Duodenal mucosa (tissue), 2 donors: ENCODE measurements at regions not wholly inside any gene's neighbourhood (a gene's known extent, or its start where the extent isn't known, plus 50 kb on each side); places are given as distances from the start of the nearest gene placed in this dataset.

Experiments
- H3K27ac ChIP-seq: one replicate; pipeline ENCODE4 v1.7.0; 2013; ENCODE audit warnings: low read depth, low read length
- H3K27me3 ChIP-seq, 2 donors: one replicate each; pipeline ENCODE4 v1.7.0; 2013; ENCODE audit warnings: low read length in 2 of 2, control low read depth in 1 of 2; ENCODE audit not compliant: insufficient read depth in 2 of 2, control insufficient read depth in 1 of 2
- H3K36me3 ChIP-seq, 2 donors: one replicate each; pipeline ENCODE4 v1.7.0; 2013; ENCODE audit warnings: low read length in 2 of 2, control low read depth in 1 of 2; ENCODE audit not compliant: insufficient read depth in 2 of 2, control insufficient read depth in 1 of 2
- H3K4me1 ChIP-seq, 2 donors: one replicate each; pipeline ENCODE4 v1.7.0; 2013; ENCODE audit warnings: low read length in 2 of 2, control low read depth in 1 of 2; ENCODE audit not compliant: insufficient read depth in 2 of 2, control insufficient read depth in 1 of 2
- H3K4me3 ChIP-seq, 2 donors: one replicate each; pipeline ENCODE4 v1.7.0; 2013; ENCODE audit warnings: low read length in 2 of 2, low read depth in 1 of 2
- H3K9ac ChIP-seq, 2 donors: one replicate each; pipeline ENCODE4 v1.7.0; 2013; ENCODE audit warnings: low read length in 2 of 2, low read depth in 1 of 2
- H3K9me3 ChIP-seq, 2 donors: one replicate each; pipeline ENCODE4 v1.7.0; 2013; ENCODE audit warnings: low read length in 2 of 2, control low read depth in 1 of 2; ENCODE audit not compliant: control insufficient read depth in 1 of 2

DNA sequence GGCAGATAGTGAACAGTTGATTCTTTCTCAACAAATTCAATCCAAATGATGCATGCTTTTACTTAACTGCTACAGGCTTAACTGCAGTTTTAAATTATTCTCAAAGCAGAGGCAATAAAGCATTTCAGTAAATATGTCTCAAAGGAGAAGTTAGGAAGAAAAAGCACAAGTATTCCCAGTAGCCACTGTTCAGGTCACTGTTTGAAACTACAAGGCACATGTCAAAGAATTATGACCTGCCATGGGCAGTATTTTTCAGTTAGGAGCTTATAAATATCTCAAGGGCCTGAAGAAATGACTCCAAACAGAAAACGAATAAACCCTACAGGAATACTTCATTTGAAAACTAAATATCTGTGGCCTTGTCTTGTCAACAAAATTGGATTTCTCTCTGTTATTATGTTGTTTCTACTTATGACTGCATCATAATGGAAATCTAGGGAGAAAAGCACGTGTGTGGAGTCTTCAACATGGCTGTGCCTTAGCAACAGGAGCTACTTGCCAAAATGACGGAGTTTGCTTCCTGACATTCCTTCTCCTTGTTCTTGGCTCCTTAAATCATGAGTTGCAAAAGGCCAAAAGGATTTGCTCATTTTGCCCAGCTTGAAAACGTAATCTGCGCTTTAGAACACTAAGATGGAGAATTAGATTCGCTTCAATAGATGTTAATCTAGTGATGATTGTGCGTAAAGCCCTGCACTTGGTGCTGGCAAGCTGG is 67.6 kb upstream of the GPR101 start:
- H3K4me3 ChIP-seq = no peak overlapping the region
- no peaks in the 10 kb centered on the region for H3K4me1 ChIP-seq
- no peaks in the 10 kb centered on the region for H3K36me3 ChIP-seq
- no peaks in the 10 kb centered on the region for H3K27me3 ChIP-seq
- H3K27ac ChIP-seq = no peak overlapping the region
- no peaks in the 10 kb centered on the region for H3K9me3 ChIP-seq
- no peak overlapping the region for H3K9ac ChIP-seq
